Middle frontal gyrus (tissue), 1 donor: ENCODE measurements at regions not wholly inside any gene's neighbourhood (a gene's known extent, or its start where the extent isn't known, plus 50 kb on each side); places are given as distances from the start of the nearest gene placed in this dataset.

ENCODE experiments used
- DNase-seq: peaks from one replicate; pipeline ENCODE4 v3.0.0-alpha.2; 2015; ENCODE audit warnings: low spot score; ENCODE audit errors: extremely low spot score

GRCh38 chr5:172588380-172588779 lies 52.7 kb upstream of the NEURL1B start:
- DNase-seq: no peak

- no peak for DNase-seq
These were observed 54.0 kb upstream of the NEURL1B start for GRCh38 chr5:172587061-172587405.

GRCh38 chr5:172586125-172587060 lies 54.7 kb upstream of the NEURL1B start:
- DNase-seq: no peak

- DNase-seq: no peak
These were observed 55.9 kb upstream of the NEURL1B start for GRCh38 chr5:172585114-172585513.

DNA sequence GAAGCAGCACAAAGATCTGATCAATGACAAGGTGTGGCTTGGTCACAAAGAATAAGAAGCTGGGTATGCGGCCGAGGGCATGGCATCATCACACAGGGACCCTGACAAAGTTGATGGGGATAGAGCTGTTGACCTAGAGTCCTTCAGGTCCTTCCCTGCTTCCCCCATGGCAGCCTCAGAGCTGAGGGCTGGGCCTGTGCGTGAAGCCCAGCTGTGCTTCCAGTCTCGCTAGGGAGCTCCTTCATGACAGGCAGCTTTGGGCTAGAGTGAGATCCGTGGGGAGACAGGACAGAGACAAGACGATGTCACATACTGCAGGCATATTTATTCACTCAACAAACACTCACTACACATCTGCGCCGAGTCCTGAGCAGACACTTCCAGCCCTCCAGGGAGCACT lies 56.4 kb upstream of the NEURL1B start:
- no peak for DNase-seq

DNA sequence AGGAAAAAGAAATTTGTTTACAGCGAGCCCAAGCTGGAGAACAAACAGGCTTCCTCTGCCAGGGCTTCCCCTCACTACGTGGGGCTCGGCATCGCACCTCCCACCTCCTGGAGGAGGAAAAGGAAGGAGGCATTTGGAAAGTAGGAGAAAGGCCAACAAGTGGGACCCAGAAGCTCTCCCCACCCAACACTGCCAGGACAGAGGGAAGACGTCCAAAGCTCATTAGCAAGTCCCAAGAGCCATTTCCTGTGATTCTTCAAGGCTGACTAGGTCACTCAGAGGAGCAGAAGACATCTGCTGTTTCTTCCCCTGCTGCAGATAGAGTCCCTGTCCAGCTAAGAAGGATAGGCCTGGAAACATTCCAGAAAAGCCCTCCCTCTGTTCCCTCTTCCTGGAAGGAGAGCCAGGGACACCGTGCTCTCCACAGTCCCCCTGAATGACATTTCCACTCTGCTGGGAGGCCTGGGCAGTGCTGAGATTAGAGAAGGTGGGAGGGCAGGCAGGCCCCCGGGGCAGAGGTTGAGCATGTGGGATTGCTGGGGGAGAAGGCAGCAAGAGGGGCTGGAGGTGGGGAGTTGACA lies 57.0 kb upstream of the NEURL1B start:
- DNase-seq: no peak

DNA sequence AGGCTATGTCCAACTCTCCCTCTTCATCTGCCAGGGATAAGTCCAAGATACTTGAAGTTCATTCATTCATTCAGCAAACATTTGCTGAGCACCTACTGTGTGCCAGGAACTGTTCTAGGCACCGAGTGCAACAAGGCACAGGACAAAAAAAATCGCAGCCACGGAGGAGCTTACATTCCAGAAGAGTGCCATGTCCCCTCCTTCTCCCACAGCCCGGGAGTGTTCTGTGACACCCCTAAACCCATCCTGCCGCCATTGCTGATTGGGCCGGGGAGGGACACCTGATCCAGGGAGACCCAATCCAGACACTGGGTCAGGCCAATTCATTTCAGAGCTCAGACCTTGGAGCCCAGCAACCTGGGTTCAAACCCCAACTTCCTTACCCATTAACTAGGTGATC lies 58.1 kb upstream of the NEURL1B start:
- no peak for DNase-seq

- DNase-seq: no peak
These were observed 59.7 kb upstream of the NEURL1B start for GRCh38 chr5:172581315-172581714.

DNA sequence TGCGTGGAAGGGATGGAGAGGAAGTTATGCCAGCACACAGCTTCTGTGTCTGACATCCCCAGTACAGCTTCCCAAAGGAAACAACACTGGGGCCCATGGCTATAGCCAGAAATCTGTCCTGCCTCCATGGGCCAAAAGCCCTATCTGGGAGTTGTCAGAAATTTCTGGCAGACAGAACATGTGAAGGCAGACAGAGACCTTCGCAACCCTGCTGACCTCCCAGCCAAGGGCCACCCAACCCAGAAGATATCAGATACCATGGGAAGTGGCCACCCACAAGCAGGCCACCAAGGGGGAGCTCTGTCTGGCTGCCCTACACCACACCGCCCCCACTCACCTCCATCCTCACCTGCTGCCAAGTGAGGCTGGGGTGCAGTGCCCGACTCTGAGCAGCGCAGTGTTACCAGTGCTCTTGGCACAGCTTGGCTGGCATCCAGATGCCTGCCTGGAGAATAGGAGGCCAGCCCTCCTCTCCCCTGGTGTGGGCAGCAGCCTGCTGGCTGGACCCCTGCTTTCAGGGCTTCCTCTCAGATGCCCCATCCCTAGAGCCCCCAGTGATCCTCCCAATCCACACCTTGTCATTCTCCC lies 61.6 kb upstream of the NEURL1B start:
- DNase-seq: no peak

- no peak for DNase-seq
These were observed 63.7 kb upstream of the NEURL1B start for GRCh38 chr5:172577267-172577909.

- no peak for DNase-seq
These were observed 65.1 kb upstream of the NEURL1B start for GRCh38 chr5:172575816-172576545.

DNA sequence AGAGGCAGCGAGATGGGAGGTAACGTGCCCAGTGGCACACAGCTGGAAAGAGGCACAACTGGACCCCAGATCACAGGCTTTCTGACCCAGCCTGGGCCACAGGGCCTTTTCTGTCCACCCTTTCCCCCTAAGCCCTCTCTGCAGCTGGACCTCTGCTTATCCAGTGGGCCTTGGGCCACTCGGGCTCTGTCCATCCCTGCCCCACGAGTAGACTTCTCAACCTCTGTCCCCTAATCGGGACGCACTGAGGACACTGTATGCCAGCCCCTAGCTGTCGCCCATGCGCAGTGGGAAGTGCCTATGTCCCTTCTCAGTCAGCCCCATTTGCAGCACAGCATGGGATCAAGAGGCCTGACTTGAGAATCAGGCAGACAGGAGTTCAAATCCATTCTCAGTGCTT lies 65.6 kb upstream of the NEURL1B start:
- no peak for DNase-seq

DNA sequence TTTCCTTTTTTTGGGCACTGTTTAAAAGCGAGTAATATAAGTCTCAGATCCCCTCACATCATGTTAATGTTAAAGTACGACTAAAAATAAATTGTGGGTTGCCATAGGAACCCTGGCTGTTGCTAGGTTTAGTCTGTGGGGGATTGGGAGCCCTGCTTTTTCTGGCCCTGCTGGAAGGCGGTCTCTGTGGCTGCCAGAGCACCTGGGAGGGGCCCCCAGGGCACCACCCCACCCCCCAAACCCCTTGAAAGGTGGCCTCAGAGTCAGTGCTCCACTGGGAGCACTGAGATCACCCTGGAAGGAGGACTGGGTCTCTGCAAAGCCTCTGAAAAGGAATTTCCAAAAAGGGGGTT lies 66.2 kb upstream of the NEURL1B start:
- peak; percentile 46 for DNase-seq

- no peak for DNase-seq
These were observed 66.8 kb upstream of the NEURL1B start for GRCh38 chr5:172573986-172574870.

- no peak for DNase-seq
These were observed 67.8 kb upstream of the NEURL1B start for GRCh38 chr5:172573120-172573882.

DNA sequence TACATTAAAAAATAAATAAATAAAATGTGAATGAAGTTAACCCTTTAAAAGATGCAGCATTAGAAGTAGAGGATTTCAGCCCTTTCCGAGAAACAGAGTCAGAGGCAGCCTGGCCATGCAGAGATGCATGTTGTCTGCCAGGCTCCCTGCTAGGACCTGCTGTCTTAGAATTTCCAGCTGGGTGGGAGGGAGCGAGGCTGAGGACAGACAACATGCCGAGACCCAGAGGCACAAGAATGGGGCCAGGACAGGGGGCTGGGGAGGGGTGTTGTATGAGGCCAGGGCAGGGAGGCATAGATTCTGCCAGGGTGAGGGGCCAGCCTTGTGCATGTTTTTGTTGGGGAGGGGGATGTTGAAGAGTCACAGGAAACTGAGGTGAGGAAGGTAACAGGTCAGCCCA lies 68.6 kb upstream of the NEURL1B start:
- DNase-seq: no peak

DNA sequence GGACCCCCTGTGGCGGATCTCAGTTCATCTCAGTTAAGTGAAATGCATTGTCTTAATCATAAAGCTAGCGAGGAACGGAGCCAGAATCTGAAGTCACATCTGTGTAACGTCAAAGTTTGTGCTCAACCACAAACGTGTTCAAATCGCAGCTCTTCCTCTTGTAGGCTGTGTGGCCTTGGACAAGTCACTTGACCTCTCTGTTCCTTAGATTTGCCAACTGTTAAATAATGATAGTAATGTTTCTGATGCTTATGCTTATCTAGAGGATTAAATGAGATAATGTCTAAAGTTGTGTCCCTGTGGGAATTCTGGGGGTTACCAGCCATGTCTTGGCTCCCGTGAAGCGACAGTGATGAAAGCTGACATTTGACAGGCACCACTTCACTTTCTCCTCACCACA lies 69.2 kb upstream of the NEURL1B start:
- no peak for DNase-seq

GRCh38 chr5:172571413-172571812 lies 69.7 kb upstream of the NEURL1B start:
- DNase-seq: no peak

DNA sequence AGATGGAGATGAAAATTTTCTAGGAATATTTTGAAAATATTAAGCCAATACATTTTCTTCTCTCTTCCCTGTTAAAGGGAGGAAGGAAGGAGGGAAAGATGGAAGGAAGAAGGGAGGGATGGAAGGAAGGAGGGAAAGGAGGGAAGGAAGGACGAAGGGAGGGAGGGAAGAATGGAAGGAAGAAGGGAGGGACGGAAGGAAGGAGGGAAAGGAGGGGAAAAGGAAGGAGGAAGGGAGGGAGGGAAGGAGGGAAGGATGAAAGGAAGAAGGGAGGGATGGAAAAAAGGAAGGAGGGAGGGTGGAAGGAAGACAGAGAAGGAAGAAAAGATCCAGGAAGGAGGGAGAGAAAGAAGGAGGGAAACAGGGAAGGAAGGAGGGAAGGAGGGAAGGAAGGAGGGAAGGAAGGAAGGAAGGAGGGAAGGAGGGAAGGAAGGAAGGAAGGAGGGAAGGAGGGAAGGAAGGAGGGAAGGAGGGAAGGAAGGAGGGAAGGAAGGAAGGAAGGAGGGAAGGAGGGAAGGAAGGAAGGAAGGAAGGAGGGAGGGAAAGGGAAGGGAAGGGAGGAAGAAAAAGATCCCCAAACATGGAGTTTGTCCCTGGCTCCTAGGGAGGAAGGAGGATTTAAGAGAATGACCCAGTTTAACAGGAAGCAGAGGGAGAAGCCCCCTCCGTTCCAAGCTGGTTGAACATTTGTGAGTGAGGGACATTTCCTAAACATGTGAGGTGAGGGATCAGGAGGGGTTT lies 70.3 kb upstream of the NEURL1B start:
- no peak for DNase-seq
